SK-N-MC (cell line): ENCODE measurements at regions not wholly inside any gene's neighbourhood (a gene's known extent, or its start where the extent isn't known, plus 50 kb on each side); places are given as distances from the start of the nearest gene placed in this dataset.

Source experiments
- DNase-seq: peaks from one replicate; pipeline ENCODE4 v3.0.0-alpha.2; 2011; ENCODE audit warnings: low read depth, low spot score
- H3K27ac ChIP-seq: fragments of 200-600 bp; sonication (generic); 2 replicates; pipeline ENCODE4 v1.5.1; 2016; ENCODE audit warnings: mixed run types
- H3K36me3 ChIP-seq: fragments of 200-600 bp; sonication (generic); 2 replicates; pipeline ENCODE4 v1.6.1; 2017; ENCODE audit warnings: antibody characterized with exemption, low read length, mixed read lengths; ENCODE audit not compliant: insufficient read depth
- H3K4me3 ChIP-seq: fragments of 200-600 bp; sonication (generic); 2 replicates; pipeline ENCODE4 v1.5.1; 2016
- H3K9ac ChIP-seq: fragments of 200-600 bp; sonication (generic); 2 replicates; pipeline ENCODE4 v1.8.0; 2017; ENCODE audit warnings: mixed run types, mixed read lengths; ENCODE audit not compliant: insufficient read length
- H3K9me3 ChIP-seq: fragments of 200-600 bp; sonication (generic); 2 replicates; pipeline ENCODE4 v1.6.1; 2017; ENCODE audit warnings: low read depth, mild to moderate bottlenecking, antibody characterized with exemption, low read length, moderate library complexity, mixed read lengths
- EZH2 ChIP-seq: fragments of 200-600 bp; sonication (generic); IDR thresholded peaks from one replicate; pipeline ENCODE4 v1.6.1; 2017; ENCODE audit warnings: antibody characterized with exemption
- FOXP2 ChIP-seq: optimal IDR thresholded peaks from 2 replicates; pipeline ENCODE3; 2011; ENCODE audit warnings: mild to moderate bottlenecking, moderate library complexity; ENCODE audit not compliant: insufficient read depth; ENCODE audit errors: extremely low read length, control extremely low read depth
- POLR2AphosphoS5 ChIP-seq: IDR thresholded peaks from 2 replicates; pipeline ENCODE4 v1.6.1; 2012; ENCODE audit warnings: mild to moderate bottlenecking, low read depth, low read length, borderline replicate concordance

- no peak for TF ChIP-seq FOXP2
- no peak for TF ChIP-seq EZH2
- TF ChIP-seq POLR2AphosphoS5: no peak
- Histone ChIP-seq H3K9ac (no peak overlapping the region), H3K4me3 (no peak overlapping the region), H3K9me3 (no peaks in the 10 kb centered on the region), H3K27ac (no peak overlapping the region), H3K36me3 (no peaks in the 10 kb centered on the region)
- DNase-seq: no peak
These were observed 778.3 kb upstream of the CDH7 start for GRCh38 chr18:64972545-64972944.

DNA sequence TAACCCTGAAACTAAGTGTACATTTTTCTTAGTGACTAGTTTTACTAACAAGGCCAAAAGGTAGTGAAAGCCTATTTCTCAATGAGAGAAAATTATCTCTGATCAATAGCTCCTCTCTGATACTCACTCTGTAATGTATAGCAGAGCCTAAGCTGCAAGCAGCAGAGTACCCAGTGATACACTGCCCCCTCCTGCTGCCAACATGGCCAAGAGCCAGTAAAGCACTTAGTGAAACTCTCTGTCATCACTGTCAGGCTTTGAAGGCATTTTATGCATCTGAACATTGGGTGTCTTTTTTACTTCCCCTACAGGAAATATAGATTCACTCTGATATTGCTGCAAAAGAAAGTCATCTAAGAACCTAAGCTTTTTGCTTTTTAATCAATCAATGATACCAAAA lies 784.1 kb upstream of the CDH7 start:
- TF ChIP-seq EZH2 (no peak), FOXP2 (no peak), POLR2AphosphoS5 (no peak)

GRCh38 chr18:64956465-64956864 lies 794.3 kb upstream of the CDH7 start:
- H3K36me3 ChIP-seq: no peaks in the 10 kb centered on the region
- DNase-seq: no peak
- no peak for TF ChIP-seq FOXP2
- no peak for TF ChIP-seq EZH2
- no peak for TF ChIP-seq POLR2AphosphoS5
- H3K27ac ChIP-seq: no peak overlapping the region
- no peaks in the 10 kb centered on the region for H3K9me3 ChIP-seq
- H3K4me3 ChIP-seq: no peak overlapping the region
- no peak overlapping the region for H3K9ac ChIP-seq

More for the DNA sequence above, 784.1 kb upstream of the CDH7 start:
- no peak overlapping the region for H3K9ac ChIP-seq
- H3K9me3 ChIP-seq: no peaks in the 10 kb centered on the region
- H3K36me3 ChIP-seq: no peaks in the 10 kb centered on the region
- H3K4me3 ChIP-seq: no peak overlapping the region
- no peak for DNase-seq
- no peak overlapping the region for H3K27ac ChIP-seq

GRCh38 chr18:64949885-64950284 lies 800.9 kb upstream of the CDH7 start:
- no peak overlapping the region for H3K27ac ChIP-seq
- H3K36me3 ChIP-seq: no peaks in the 10 kb centered on the region
- no peak for DNase-seq
- no peak overlapping the region for H3K9ac ChIP-seq
- TF ChIP-seq EZH2: no peak
- H3K9me3 ChIP-seq: no peaks in the 10 kb centered on the region
- H3K4me3 ChIP-seq: no peak overlapping the region

GRCh38 chr18:64936671-64937070 lies 787.8 kb upstream of the LINC00305 start:
- Histone ChIP-seq H3K36me3 (no peaks in the 10 kb centered on the region), H3K9me3 (no peaks in the 10 kb centered on the region), H3K9ac (no peak overlapping the region), H3K4me3 (no peak overlapping the region), H3K27ac (no peak overlapping the region)
- TF ChIP-seq POLR2AphosphoS5 (no peak), FOXP2 (no peak), EZH2 (no peak)
- DNase-seq: no peak

DNA sequence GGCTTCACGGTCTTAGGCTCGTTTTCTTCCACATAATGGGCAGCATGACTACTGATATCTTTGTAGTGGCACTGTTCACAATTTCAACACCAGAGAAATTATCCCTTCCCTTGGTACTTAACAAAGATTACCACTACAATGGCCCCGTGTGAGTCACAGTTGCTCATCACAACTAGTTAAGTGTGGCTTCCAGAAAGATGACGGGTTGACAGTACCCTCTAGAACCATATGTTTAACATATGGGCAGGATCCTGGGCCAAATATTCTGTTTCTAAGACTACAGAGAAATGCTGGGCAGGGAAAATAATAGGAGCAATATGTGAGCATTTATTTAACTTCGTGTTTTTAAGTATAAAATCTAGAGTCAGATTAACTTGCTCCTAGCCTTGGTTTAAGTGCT lies 780.1 kb upstream of the LINC00305 start:
- TF ChIP-seq FOXP2 (no peak), POLR2AphosphoS5 (no peak), EZH2 (no peak)
- DNase-seq: no peak

GRCh38 chr18:64919971-64920570 lies 771.2 kb upstream of the LINC00305 start:
- H3K9me3 ChIP-seq: no peaks in the 10 kb centered on the region
- H3K36me3 ChIP-seq: no peaks in the 10 kb centered on the region
- no peak overlapping the region for H3K9ac ChIP-seq
- no peak overlapping the region for H3K4me3 ChIP-seq
- TF ChIP-seq FOXP2 (no peak), POLR2AphosphoS5 (no peak), EZH2 (no peak)
- no peak for DNase-seq
- no peak overlapping the region for H3K27ac ChIP-seq

More for the DNA sequence above, 780.1 kb upstream of the LINC00305 start:
- Histone ChIP-seq H3K27ac (no peak overlapping the region), H3K9ac (no peak overlapping the region), H3K4me3 (no peak overlapping the region), H3K36me3 (no peaks in the 10 kb centered on the region), H3K9me3 (no peaks in the 10 kb centered on the region)

DNA sequence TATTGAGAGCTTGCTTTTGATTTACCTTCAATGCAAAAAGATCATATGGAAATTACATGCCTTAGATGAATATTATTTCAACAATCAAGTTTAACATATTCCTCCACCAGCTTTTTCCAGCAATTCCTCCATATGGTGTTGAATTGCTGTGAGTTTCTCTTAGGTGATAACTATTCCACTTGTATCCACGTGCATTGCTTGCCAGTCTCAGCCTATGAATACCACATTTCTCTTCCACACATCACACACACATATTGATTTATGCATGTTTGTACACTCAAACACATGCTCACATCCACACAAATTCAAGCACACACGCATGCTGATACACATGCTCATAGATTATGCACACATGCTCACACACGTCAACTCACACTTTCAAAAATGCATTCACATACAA lies 770.0 kb upstream of the LINC00305 start:
- no peak overlapping the region for H3K4me3 ChIP-seq
- H3K9me3 ChIP-seq: no peaks in the 10 kb centered on the region
- no peaks in the 10 kb centered on the region for H3K36me3 ChIP-seq
- H3K9ac ChIP-seq: no peak overlapping the region
- TF ChIP-seq POLR2AphosphoS5 (no peak), FOXP2 (no peak), EZH2 (no peak)
- H3K27ac ChIP-seq: no peak overlapping the region
- no peak for DNase-seq

- TF ChIP-seq POLR2AphosphoS5 (no peak), FOXP2 (no peak), EZH2 (no peak)
- no peak overlapping the region for H3K9ac ChIP-seq
- DNase-seq: no peak
These were observed 744.5 kb upstream of the LINC00305 start for GRCh38 chr18:64893349-64893748.

More at GRCh38 chr18:64893349-64893748, 744.5 kb upstream of the LINC00305 start:
- H3K36me3 ChIP-seq: no peaks in the 10 kb centered on the region
- H3K27ac ChIP-seq: no peak overlapping the region
- no peaks in the 10 kb centered on the region for H3K9me3 ChIP-seq
- H3K4me3 ChIP-seq: no peak overlapping the region
